Stomach (tissue), 4 donors: ENCODE measurements at regions not wholly inside any gene's neighbourhood (a gene's known extent, or its start where the extent isn't known, plus 50 kb on each side); places are given as distances from the start of the nearest gene placed in this dataset.

Experiments used
- CTCF ChIP-seq, 7 experiments: fragments of 450-650 bp in 4 of 7; fragments of 200-600 bp in 3 of 7; sonication (generic) in 3 of 7; IDR thresholded peaks; one replicate each; pipeline ENCODE4 v1.5.1; 2016 to 2019; ENCODE audit warnings: antibody characterized with exemption in 7 of 7, control low read depth in 2 of 7, mild to moderate bottlenecking in 1 of 7
- POLR2A ChIP-seq, 4 donors: fragments of 450-650 bp; IDR thresholded peaks; one replicate each; pipeline ENCODE4 v1.6.1; 2016; ENCODE audit warnings: antibody characterized with exemption in 4 of 4, control low read depth in 2 of 4, mild to moderate bottlenecking in 1 of 4, moderate library complexity in 1 of 4
- POLR2AphosphoS5 ChIP-seq, 3 donors: sonication (generic); formaldehyde crosslinking; IDR thresholded peaks; one replicate each; pipeline ENCODE4 v1.6.1; 2016; ENCODE audit warnings: antibody characterized with exemption in 3 of 3

- no peak for TF ChIP-seq CTCF (IDR thresholded peaks at IDR 0.05)
- no peak for TF ChIP-seq POLR2A (IDR thresholded peaks at IDR 0.05)
- no peak for TF ChIP-seq POLR2AphosphoS5 (IDR thresholded peaks at IDR 0.05)
These were observed 70.8 kb upstream of the CLDN14 start for GRCh38 chr21:36550761-36551160.
